Hematopoietic multipotent progenitor cell treated with erythropoietin and hydrocortisone succinate and interleukin-3 and kit ligand, for 8 days (in vitro differentiated cells): ENCODE measurements at regions not wholly inside any gene's neighbourhood (a gene's known extent, or its start where the extent isn't known, plus 50 kb on each side); places are given as distances from the start of the nearest gene placed in this dataset.
"Not testable (repeated sequence)": the region's sequence is repeated elsewhere in the genome, so short reads cannot be mapped to it uniquely, and the experiment has no call there.

Experiments
- DNase-seq: peaks from one replicate; pipeline ENCODE4 v3.0.0-alpha.2; 2015

GRCh38 chr9:106784076-106784475, 78.9 kb upstream of the ZNF462 start:
- no peak for DNase-seq

DNA sequence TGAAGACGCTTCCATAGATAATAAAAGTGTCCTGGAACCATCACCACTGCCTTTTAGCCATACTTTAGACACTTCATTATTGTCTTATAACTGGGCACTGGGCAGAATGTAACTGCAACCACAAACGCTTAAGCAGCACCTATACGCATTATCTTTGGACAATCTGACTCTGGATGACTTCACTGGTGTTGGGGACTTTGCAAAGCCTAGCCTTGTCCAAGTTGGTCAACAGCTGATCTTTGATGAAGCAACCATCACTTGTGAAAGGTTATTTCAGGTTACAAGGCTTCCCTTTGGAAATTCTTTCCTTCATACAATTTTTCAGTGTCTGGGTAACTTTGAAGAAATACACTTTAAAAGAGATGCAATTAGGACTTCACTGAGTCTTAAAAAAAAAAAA, 77.8 kb upstream of the ZNF462 start:
- no peak for DNase-seq

DNA sequence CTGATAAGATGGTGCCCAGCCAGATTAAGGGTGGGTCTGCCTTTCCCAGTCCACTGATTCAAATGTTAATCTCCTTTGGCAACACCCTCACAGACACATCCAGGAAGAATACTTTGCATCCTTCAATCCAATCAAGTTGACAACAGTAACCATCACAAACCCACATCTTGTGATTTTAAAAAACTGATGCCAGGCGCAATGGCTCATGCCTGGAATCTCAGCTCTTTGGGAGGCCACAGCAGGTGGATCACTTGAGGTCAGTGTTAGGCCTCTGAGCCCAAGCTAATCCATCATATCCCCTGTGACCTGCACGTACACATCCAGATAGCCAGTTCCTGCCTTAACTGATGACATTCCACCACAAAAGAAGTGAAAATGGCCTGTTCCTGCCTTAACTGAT, 74.9 kb upstream of the ZNF462 start:
- DNase-seq, result not testable (repeated sequence)

DNA sequence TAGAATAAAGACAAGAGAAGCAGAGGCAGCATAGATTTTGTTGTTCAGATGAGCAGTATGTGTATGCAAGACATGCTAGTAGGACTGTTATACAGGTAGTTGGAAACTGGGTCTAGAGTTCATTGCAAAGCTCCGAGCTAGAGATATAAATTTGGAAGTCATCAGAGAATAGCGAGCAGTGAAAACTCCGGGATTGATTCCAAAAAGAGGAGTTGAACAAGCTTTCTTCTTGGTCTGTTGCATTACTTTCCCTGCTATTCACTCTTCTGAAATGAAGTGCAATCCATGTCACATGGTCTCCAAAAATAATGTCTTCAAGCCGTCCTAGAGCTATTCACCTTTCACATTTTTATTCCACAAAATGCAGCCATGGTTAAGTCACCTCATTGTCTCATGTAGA, 67.9 kb upstream of the ZNF462 start:
- no peak for DNase-seq

GRCh38 chr9:106796771-106797170, 66.2 kb upstream of the ZNF462 start:
- no peak for DNase-seq

DNA sequence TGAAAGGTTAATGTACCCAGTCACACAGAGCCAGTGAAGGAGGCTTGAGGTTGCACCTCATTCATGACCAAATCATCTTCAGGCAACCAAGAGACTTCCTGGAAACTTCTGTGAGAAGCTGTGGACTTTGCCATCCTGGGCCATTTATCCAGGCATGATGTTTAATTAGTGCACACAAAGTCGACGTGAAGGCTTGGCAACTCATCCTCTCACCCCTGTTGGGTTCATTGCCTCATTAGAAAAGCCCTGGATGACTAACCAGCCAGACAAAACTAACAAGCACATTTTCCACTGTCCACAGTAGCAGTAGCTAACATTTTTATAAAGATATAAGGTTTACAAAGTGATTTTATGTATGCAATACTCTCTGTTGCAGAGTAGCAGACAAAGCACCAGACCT, 65.7 kb upstream of the ZNF462 start:
- DNase-seq, result no peak

DNA sequence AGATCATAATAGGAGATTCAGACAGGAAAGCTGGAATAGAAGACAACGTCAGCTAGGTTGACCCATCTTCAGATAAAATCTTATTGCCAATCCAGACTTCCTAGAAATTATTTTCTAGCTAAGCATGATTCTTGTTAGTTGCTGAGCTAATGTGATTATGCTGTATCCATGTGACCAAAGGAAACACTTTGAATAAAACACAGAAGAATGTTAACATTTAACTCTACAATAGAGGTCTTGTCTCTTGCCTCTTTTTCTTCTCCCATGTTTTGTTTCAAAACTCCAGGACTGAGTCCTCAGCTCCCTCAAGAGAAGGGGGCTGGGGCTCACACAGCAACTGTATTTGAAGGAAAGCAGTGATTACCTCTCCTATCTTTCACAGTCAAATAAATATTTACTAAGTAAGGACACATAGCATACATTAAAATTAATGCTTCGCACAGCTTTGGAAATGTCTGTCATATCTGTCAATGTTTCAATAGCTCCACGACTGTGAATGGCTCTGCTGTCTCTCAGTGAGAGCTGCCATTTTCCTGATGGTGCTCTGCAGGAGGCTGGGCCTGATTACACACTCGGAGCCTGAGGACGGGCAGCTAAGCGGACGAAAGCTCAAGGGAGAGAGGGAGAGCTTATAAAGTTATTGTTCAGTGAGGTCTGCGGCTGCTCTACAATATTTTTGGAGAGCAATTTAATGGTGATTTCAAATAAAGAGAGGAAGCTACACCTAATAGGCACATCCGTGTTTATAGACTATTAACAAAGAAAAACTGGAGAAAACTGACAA, 64.8 kb upstream of the ZNF462 start:
- no peak for DNase-seq

GRCh38 chr9:106799152-106799551, 63.8 kb upstream of the ZNF462 start:
- no peak for DNase-seq

DNA sequence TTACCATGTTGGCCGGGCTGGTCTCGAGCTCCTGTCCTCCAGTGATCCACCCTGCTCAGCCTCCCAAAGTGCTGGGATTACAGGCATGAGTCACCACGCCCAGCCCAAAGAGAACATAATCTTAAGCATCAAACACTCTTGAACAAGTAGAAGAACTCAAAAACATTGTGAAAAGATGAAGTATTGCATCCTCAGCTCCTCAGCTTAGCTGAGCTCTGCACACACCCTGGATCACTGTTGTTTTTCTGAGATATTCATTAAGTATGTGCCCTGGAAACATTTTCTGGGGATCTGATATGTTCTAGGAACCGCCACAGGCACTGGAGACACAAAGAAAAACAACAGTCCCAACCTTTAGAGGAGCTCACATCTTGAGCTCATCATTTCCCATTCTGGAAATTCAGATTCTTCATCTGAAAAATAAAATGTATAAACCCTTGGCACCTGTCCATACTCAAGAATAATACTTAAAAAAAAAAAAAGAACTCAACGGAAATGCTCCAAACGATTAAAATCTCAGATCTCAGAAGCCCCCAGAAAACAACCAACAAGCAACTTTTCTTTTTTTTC, 62.2 kb upstream of the ZNF462 start:
- DNase-seq, result no peak

DNA sequence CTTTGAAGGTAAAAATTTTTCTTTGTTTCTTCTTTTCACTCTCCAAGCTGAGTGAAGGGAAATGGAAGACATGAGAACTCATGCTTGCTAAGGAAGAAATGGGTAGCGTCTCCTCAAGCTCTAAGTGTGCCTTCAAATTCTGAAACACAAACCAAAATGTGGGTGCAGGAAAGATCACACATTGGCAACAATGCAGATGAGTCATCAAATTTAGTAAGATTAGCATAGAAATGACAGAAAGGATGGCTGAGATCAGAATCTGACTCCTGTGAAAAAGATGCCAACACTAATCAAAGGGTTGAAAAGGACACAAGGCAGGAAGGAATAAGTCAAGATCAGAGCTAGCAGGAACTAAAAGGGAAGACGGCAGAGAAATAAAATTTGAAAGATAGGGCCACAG, 61.1 kb upstream of the ZNF462 start:
- DNase-seq, result no peak
